Activated naive CD4-positive, alpha-beta T cell treated with anti-CD3 and anti-CD28 coated beads, Interleukin-2, amount 10 ng/mL, durations not matched to agents 7 days and 5 days (primary cell): ENCODE measurements at regions not wholly inside any gene's neighbourhood (a gene's known extent, or its start where the extent isn't known, plus 50 kb on each side); places are given as distances from the start of the nearest gene placed in this dataset.

Experiments
- CTCF ChIA-PET: fragments of 350-600 bp; sonication (Branson Sonifier 250); formaldehyde crosslinking; loops from one replicate; lab custom pipeline; 2021; ENCODE audit warnings: antibody characterized with exemption; lab: Charles Lee
- DNase-seq: peaks from one replicate; pipeline ENCODE4 v3.0.0-alpha.2; 2020
- H3K27ac Mint-ChIP-seq: one replicate; pipeline ENCODE4 v1.8.0; 2021; ENCODE audit warnings: mild to moderate bottlenecking, moderate library complexity, mixed read lengths
- H3K27me3 Mint-ChIP-seq: one replicate; pipeline ENCODE4 v1.8.0; 2021; ENCODE audit warnings: mild to moderate bottlenecking, mixed read lengths
- H3K36me3 Mint-ChIP-seq: one replicate; pipeline ENCODE4 v1.8.0; 2021; ENCODE audit warnings: mixed read lengths
- H3K4me1 Mint-ChIP-seq: one replicate; pipeline ENCODE4 v1.8.0; 2021; ENCODE audit warnings: mixed read lengths
- H3K4me3 Mint-ChIP-seq: one replicate; pipeline ENCODE4 v1.8.0; 2021; ENCODE audit warnings: mild to moderate bottlenecking, moderate library complexity, mixed read lengths
- H3K9me3 Mint-ChIP-seq: one replicate; pipeline ENCODE4 v1.8.0; 2021; ENCODE audit warnings: mixed read lengths

GRCh38 chr2:7835151-7835550, 846.7 kb upstream of the ID2 start:
- CTCF ChIA-PET, result no interaction called here
- Mint-ChIP-seq H3K36me3 (no peaks in the 10 kb centered on the region), H3K4me3 (no peak overlapping the region), H3K27ac (no peak overlapping the region), H3K27me3 (no peaks in the 10 kb centered on the region), H3K4me1 (peaks cover 8% of the 10 kb centered on the region), H3K9me3 (no peaks in the 10 kb centered on the region)
- no peak for DNase-seq

GRCh38 chr2:7835693-7836680, 845.9 kb upstream of the ID2 start:
- H3K9me3 Mint-ChIP-seq, result no peaks in the 10 kb centered on the region
- H3K4me1 Mint-ChIP-seq, result peaks cover 8% of the 10 kb centered on the region
- no peak for DNase-seq
- no peak overlapping the region for H3K4me3 Mint-ChIP-seq
- no peaks in the 10 kb centered on the region for H3K27me3 Mint-ChIP-seq
- CTCF ChIA-PET, result no interaction called here
- no peak overlapping the region for H3K27ac Mint-ChIP-seq
- no peaks in the 10 kb centered on the region for H3K36me3 Mint-ChIP-seq

- Mint-ChIP-seq H3K9me3 (no peaks in the 10 kb centered on the region), H3K27me3 (no peaks in the 10 kb centered on the region), H3K36me3 (no peaks in the 10 kb centered on the region), H3K4me3 (no peak overlapping the region), H3K4me1 (peaks cover 8% of the 10 kb centered on the region), H3K27ac (no peak overlapping the region)
- DNase-seq, result no peak
- CTCF ChIA-PET, result no interaction called here
These were observed 844.6 kb upstream of the ID2 start for GRCh38 chr2:7837237-7837760.

GRCh38 chr2:7838669-7839068, 843.2 kb upstream of the ID2 start:
- Mint-ChIP-seq H3K36me3 (no peaks in the 10 kb centered on the region), H3K4me3 (no peak overlapping the region), H3K27ac (no peak overlapping the region), H3K9me3 (no peaks in the 10 kb centered on the region), H3K4me1 (peaks cover 8% of the 10 kb centered on the region), H3K27me3 (no peaks in the 10 kb centered on the region)
- DNase-seq, result no peak
- CTCF ChIA-PET, result no interaction called here

GRCh38 chr2:7840651-7841380, 841.0 kb upstream of the ID2 start:
- Mint-ChIP-seq H3K4me1 (peaks cover under 1% of the 10 kb centered on the region), H3K9me3 (no peaks in the 10 kb centered on the region), H3K27ac (no peak overlapping the region), H3K27me3 (no peaks in the 10 kb centered on the region), H3K36me3 (no peaks in the 10 kb centered on the region), H3K4me3 (no peak overlapping the region)
- DNase-seq, result no peak
- CTCF ChIA-PET, result no interaction called here

GRCh38 chr2:7841751-7842150, 840.1 kb upstream of the ID2 start:
- H3K4me1 Mint-ChIP-seq, result no peaks in the 10 kb centered on the region
- no peak for DNase-seq
- no peaks in the 10 kb centered on the region for H3K36me3 Mint-ChIP-seq
- CTCF ChIA-PET, result no interaction called here
- no peak overlapping the region for H3K4me3 Mint-ChIP-seq
- no peaks in the 10 kb centered on the region for H3K27me3 Mint-ChIP-seq
- H3K9me3 Mint-ChIP-seq, result no peaks in the 10 kb centered on the region
- H3K27ac Mint-ChIP-seq, result no peak overlapping the region

GRCh38 chr2:7844414-7844965, 837.4 kb upstream of the ID2 start:
- Mint-ChIP-seq H3K27me3 (no peaks in the 10 kb centered on the region), H3K9me3 (no peaks in the 10 kb centered on the region), H3K4me1 (peaks cover 7% of the 10 kb centered on the region), H3K36me3 (no peaks in the 10 kb centered on the region), H3K27ac (no peak overlapping the region), H3K4me3 (no peak overlapping the region)
- CTCF ChIA-PET, result no interaction called here
- no peak for DNase-seq

- peaks cover 7% of the 10 kb centered on the region for H3K4me1 Mint-ChIP-seq
- CTCF ChIA-PET, result no interaction called here
- DNase-seq, result no peak
- no peak overlapping the region for H3K27ac Mint-ChIP-seq
- H3K36me3 Mint-ChIP-seq, result no peaks in the 10 kb centered on the region
- H3K9me3 Mint-ChIP-seq, result no peaks in the 10 kb centered on the region
- no peaks in the 10 kb centered on the region for H3K27me3 Mint-ChIP-seq
- H3K4me3 Mint-ChIP-seq, result no peak overlapping the region
These were observed 836.5 kb upstream of the ID2 start for GRCh38 chr2:7845332-7845731.

GRCh38 chr2:7846607-7847006, 835.2 kb upstream of the ID2 start:
- H3K4me3 Mint-ChIP-seq, result no peak overlapping the region

GRCh38 chr2:7847321-7847720, 834.5 kb upstream of the ID2 start:
- H3K27ac Mint-ChIP-seq, result no peak overlapping the region
- no peaks in the 10 kb centered on the region for H3K27me3 Mint-ChIP-seq
- CTCF ChIA-PET, result interaction anchor here (1.4 kb wide), 1 partner anchor 20 kb away, joined by 3 read pairs; no protein-coding TSS in a partner anchor
- H3K9me3 Mint-ChIP-seq, result no peaks in the 10 kb centered on the region
- H3K36me3 Mint-ChIP-seq, result no peaks in the 10 kb centered on the region
- no peak overlapping the region for H3K4me3 Mint-ChIP-seq
- H3K4me1 Mint-ChIP-seq, result peaks cover 7% of the 10 kb centered on the region
- DNase-seq, result no peak

More at GRCh38 chr2:7846607-7847006, 835.2 kb upstream of the ID2 start:
- no peaks in the 10 kb centered on the region for H3K27me3 Mint-ChIP-seq
- CTCF ChIA-PET, result no interaction called here
- peaks cover 7% of the 10 kb centered on the region for H3K4me1 Mint-ChIP-seq
- H3K27ac Mint-ChIP-seq, result no peak overlapping the region
- no peak for DNase-seq
- H3K36me3 Mint-ChIP-seq, result no peaks in the 10 kb centered on the region
- H3K9me3 Mint-ChIP-seq, result no peaks in the 10 kb centered on the region

- H3K4me1 Mint-ChIP-seq, result peaks cover 7% of the 10 kb centered on the region
- no peaks in the 10 kb centered on the region for H3K27me3 Mint-ChIP-seq
- no peaks in the 10 kb centered on the region for H3K9me3 Mint-ChIP-seq
- no peaks in the 10 kb centered on the region for H3K36me3 Mint-ChIP-seq
- H3K27ac Mint-ChIP-seq, result no peak overlapping the region
- CTCF ChIA-PET, result interaction anchor here (1.1 kb wide), 1 partner anchor 454 kb away, joined by 3 read pairs; no protein-coding TSS in a partner anchor
- H3K4me3 Mint-ChIP-seq, result no peak overlapping the region
- no peak for DNase-seq
These were observed 832.8 kb upstream of the ID2 start for GRCh38 chr2:7849027-7849426.

GRCh38 chr2:7849531-7849930, 832.3 kb upstream of the ID2 start:
- Mint-ChIP-seq H3K4me1 (peaks cover 7% of the 10 kb centered on the region), H3K36me3 (no peaks in the 10 kb centered on the region), H3K9me3 (no peaks in the 10 kb centered on the region), H3K27ac (no peak overlapping the region), H3K27me3 (no peaks in the 10 kb centered on the region), H3K4me3 (no peak overlapping the region)
- CTCF ChIA-PET, result no interaction called here
- no peak for DNase-seq

GRCh38 chr2:7852546-7852945, 829.3 kb upstream of the ID2 start:
- peaks cover 5% of the 10 kb centered on the region for H3K4me1 Mint-ChIP-seq
- no peaks in the 10 kb centered on the region for H3K36me3 Mint-ChIP-seq
- no peak for DNase-seq

GRCh38 chr2:7857904-7858303, 824.0 kb upstream of the ID2 start:
- Mint-ChIP-seq H3K9me3 (no peaks in the 10 kb centered on the region), H3K27ac (no peak overlapping the region), H3K4me1 (no peaks in the 10 kb centered on the region), H3K27me3 (no peaks in the 10 kb centered on the region), H3K36me3 (no peaks in the 10 kb centered on the region), H3K4me3 (no peak overlapping the region)
- CTCF ChIA-PET, result no interaction called here
- no peak for DNase-seq

More at GRCh38 chr2:7852546-7852945, 829.3 kb upstream of the ID2 start:
- CTCF ChIA-PET, result no interaction called here
- Mint-ChIP-seq H3K27ac (no peak overlapping the region), H3K9me3 (no peaks in the 10 kb centered on the region), H3K27me3 (no peaks in the 10 kb centered on the region), H3K4me3 (no peak overlapping the region)
